ENCODE measurements at regions not wholly inside any gene's neighbourhood (a gene's known extent, or its start where the extent isn't known, plus 50 kb on each side); places are given as distances from the start of the nearest gene placed in this dataset.

GRCh38 chr6:6503191-6503590 lies 85.3 kb upstream of the LY86 start (continued):
- TF ChIP-seq IRF1 (CRISPR knock-in tag; IDR thresholded peaks at IDR 0.05) = no peak
- no peak for TF ChIP-seq USF1 (CRISPR knock-in tag; IDR thresholded peaks at IDR 0.05)
- no peak for TF ChIP-seq SMAD4 (CRISPR knock-in tag; IDR thresholded peaks at IDR 0.05)
- TF ChIP-seq RORB (CRISPR knock-in tag; IDR thresholded peaks at IDR 0.05) = no peak
- no peak for TF ChIP-seq ELF4 (CRISPR knock-in tag; IDR thresholded peaks at IDR 0.05; ENCODE audit: low read depth)
- TF ChIP-seq PREB (CRISPR knock-in tag; IDR thresholded peaks at IDR 0.05; ENCODE audit: borderline replicate concordance) = no peak
- no peak for TF ChIP-seq FOXK1 (CRISPR knock-in tag; IDR thresholded peaks at IDR 0.05)

- no peak for ATAC-seq
- TF ChIP-seq E2F1 (CRISPR knock-in tag; IDR thresholded peaks at IDR 0.05) (no peak), OVOL2 (CRISPR knock-in tag; IDR thresholded peaks at IDR 0.05; ENCODE audit: borderline replicate concordance) (no peak), ZBTB43 (CRISPR knock-in tag; IDR thresholded peaks at IDR 0.05) (no peak), ZNF138 (CRISPR knock-in tag; conservative IDR thresholded peaks at IDR 0.05) (no peak), GRHL2 (CRISPR knock-in tag; IDR thresholded peaks at IDR 0.05; ENCODE audit: insufficient replicate concordance, severe bottlenecking) (no peak), RORB (CRISPR knock-in tag; IDR thresholded peaks at IDR 0.05) (no peak), STAT6 (CRISPR knock-in tag; conservative IDR thresholded peaks at IDR 0.05; ENCODE audit: low read depth) (no peak), MLX (CRISPR knock-in tag; IDR thresholded peaks at IDR 0.05) (no peak), AFF4 (CRISPR knock-in tag; IDR thresholded peaks at IDR 0.05; ENCODE audit: borderline replicate concordance) (no peak), CREB1 (CRISPR knock-in tag; IDR thresholded peaks at IDR 0.05) (no peak), TEAD1 (CRISPR knock-in tag; IDR thresholded peaks at IDR 0.05) (no peak), ZNF396 (CRISPR knock-in tag; IDR thresholded peaks at IDR 0.05; ENCODE audit: borderline replicate concordance) (no peak), NFE2L1 (CRISPR knock-in tag; IDR thresholded peaks at IDR 0.05) (no peak), E2F4 (CRISPR knock-in tag; IDR thresholded peaks at IDR 0.05; ENCODE audit: borderline replicate concordance, low read depth) (no peak), ZMAT4 (CRISPR knock-in tag; IDR thresholded peaks at IDR 0.05) (no peak), TP53 (CRISPR knock-in tag; IDR thresholded peaks at IDR 0.05) (no peak)
- ChIA-PET CTCF (no interaction called here), POLR2A (no interaction called here)
- H3K27me3 Mint-ChIP-seq (ENCODE audit: low read depth) = no peaks in the 10 kb centered on the region; the same call in 1 of the 2 replicates
- no peaks in the 10 kb centered on the region for H3K9me3 Mint-ChIP-seq
- H3K36me3 Mint-ChIP-seq = no peaks in the 10 kb centered on the region
- no peak overlapping the region for H3K27ac Mint-ChIP-seq
- no peaks in the 10 kb centered on the region for H3K4me1 Mint-ChIP-seq
- no peak for DNase-seq (ENCODE audit: low spot score)
- no peak overlapping the region for H3K4me3 Mint-ChIP-seq
Measured at GRCh38 chr6:6505111-6505510, 83.4 kb upstream of the LY86 start.
